NCI-H460 (cell line): ENCODE measurements at regions not wholly inside any gene's neighbourhood (a gene's known extent, or its start where the extent isn't known, plus 50 kb on each side); places are given as distances from the start of the nearest gene placed in this dataset.

Source experiments
- DNase-seq: peaks from one replicate; pipeline ENCODE4 v3.0.0-alpha.2; 2016; ENCODE audit warnings: low read depth; ENCODE audit errors: extremely low read depth

DNA sequence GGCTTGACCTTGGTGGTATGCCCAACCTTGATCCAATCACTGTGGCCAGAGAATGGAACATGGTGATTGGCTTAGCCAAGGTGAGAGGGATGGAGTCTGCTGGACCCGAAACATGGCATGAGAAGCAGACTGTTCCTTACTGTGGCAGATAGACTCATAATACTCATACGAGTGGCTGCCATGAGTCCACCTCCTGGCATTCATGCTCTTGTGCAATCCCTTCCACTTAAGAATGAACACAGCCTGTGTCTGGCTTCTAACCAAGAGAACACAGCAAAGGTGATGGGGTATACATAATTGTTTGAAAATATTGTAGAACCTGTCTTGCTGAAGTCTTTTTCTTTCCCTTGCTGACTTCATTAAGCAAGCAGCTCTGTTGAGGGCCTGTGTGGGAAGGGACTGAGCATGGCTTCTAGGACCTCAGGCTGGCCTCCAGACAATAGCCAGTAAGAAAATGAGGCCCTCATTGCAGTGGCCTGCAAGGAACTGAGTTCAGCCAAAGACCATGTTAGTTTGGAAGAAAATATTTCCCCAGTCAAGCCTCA lies 85.9 kb downstream of the ZNF281 start:
- no peak for DNase-seq

DNA sequence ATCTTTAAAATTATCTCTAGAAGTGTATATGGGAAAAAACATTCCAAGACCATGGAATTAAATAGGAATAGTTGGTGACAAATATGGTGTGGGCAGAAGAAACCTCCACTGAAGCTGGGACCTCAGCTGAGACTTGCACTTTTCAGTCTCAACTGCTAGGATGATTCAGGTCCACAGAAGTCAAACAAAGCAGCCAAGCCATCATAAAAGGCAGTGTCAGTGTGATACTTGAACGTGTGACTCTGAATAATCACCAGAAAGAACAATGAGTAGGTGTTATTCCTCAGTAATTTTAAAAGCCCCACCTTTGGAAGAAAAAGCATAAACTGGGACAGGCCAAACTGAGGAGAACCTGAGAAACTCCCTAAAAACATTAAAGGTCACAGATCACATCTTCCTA lies 90.7 kb downstream of the ZNF281 start:
- no peak for DNase-seq

DNA sequence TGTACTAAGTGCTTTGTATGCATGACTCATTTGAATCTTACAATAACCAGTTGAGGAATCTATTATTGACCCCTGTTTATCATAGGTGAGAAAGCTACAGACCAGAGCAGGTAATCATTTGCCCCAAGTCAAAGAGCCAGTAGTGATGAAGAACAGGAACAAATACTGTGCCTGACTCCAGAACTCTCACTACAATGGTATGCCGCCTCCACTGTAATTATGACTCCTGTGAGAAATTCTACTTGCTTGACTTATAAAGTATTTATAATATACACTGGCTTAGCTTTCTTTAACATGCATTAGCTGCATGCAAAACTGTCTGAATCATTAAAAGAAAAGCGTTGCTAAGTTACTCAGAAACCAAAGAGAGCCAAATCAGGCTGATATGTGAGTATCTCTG lies 92.6 kb downstream of the ZNF281 start:
- peak; percentile 46 for DNase-seq

DNA sequence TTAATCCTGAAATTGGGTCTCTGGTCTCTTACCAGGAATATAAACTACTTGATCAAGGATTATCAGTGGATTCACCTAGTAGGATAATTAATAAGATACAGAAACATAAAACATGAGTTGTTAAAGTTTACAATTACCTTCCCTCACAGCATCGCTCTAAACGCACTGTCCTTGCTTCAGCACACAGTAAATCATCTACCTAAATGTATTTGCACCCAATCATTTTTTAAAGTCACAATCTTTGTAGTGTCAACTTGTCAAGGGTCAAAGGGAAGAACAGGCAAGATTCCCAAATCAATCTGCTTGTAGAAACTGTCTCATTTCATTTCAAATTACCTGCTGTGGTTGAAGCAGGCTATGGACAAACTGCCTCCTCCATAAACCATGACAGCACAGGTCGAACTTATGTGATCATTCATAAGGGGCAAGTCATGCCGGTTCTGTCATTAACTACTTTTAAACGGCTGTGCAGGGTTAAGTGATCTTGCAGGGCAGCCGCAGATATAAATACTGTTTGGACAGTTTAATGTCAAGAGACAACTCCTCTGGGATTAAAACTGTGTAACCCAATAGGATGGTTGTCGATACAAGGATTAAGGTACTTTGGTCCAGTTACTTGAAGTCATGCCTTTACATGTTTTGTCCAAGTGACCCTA lies 93.6 kb downstream of the ZNF281 start:
- no peak for DNase-seq

DNA sequence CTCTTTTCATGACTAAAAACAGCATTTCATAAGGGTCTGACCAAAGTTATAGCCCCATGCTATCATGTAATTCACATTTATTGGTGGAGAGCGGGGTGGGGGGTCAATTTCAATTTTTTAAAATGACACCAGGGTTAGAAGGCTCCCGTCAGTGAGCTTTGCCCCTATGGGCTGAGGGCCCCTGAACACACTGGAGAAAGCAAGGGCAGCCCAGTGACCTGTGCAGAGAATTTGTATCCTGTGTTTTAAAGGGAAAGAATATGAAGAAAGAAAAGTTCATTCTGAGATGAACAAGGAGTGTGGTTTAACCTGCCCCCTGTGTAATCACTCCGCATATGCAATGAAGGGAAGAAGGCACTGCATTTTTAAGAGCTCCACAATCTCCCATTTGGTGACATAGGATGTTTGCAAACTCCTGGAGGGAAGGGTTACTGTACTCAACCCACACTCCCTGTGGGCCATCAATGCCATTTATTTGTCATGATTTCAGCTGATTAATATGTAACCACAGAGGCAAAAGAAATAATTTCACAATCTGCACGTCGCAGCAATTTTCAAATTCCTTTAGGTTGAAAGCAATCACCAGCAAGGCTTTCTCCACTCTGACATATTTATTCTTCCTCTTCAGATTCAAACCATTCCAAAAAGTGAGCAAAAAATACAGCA lies 95.6 kb downstream of the ZNF281 start:
- no peak for DNase-seq

DNA sequence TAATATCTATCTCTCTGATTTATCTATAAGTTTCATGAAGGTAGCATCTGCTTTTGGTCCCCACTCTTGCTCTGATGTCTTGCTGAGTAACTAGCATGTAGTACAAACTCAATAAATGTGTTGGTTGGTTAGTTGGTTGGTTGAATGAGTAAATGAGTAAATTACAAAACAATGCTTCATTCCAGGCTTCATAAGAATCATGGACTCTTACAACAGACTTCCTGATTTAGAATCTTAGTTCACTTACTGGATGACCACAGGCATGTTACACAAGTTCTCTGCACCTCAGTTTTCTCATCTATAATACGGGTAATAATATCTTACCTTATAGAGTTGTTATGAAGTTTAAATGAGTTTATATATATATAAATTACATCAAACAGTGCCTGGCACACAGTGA lies 98.6 kb downstream of the ZNF281 start:
- no peak for DNase-seq

DNA sequence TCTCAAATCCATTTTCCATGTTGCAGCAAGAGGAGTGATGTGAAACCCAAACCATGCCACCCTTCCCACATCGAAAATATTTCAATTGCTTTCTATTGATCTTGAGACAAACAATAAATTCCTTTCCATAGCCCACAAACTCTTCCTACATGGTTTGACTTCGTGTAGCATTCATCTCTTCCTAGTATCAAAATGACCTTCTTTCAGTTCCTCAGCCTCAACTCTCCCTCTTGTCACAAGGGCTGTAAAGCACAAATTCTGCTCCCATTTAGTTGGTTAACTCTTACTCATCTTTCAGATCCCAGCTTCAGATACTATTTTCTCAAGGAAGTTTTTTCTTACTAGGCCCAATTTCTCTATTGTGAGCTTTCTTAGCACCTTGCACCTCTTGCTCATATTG lies 99.0 kb downstream of the ZNF281 start:
- DNase-seq = no peak

DNA sequence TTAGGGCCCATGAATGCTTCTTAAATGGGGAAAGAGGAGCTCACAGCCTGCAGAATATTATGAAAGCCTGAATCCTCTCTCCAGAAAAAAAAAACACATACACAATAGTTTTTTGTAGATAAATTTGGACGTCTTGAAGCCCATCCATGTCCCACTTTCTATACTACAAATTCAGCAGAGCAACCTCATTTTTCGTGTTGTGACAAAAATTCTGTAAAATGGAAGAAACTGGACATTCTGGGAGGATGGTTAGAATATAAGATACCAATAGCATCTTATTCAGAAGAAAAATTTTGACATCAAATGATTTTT lies 102.1 kb downstream of the ZNF281 start:
- DNase-seq = no peak

DNA sequence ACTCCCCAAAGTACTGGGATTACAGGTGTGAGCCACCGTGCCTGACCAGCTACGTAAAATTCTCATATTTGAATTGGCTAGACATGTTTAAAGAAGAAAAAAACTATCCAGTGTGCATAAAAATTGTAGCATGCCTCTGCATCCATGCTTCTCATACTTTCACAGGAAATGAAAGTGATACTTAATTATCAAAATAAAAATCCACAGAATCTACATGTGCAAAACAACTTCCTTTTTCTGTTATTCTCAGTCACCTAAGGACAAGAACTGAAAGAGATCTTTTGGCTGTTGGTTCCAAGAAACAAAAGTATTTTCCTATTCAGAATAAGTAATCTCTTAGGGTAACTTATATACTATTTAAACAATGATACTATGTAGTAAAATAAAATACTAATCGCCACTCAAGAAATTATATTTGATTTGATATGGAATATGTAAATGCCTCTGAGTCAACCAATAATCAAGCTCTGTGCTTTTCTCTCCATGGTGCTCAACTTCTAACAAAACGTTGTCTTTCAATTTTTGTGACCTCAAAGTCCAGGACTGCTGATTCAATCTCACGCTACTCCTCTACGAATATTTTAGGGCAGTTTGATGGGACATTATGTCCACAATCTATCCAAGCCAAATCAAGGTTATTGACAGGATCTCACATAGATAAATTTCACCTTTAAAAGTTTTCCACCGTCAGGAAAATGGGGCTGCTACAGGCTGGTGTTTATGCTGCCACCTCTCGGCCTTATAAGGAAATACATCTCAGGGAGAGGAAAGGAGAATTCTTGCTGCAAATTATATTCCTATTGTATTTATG lies 102.7 kb downstream of the ZNF281 start:
- peak; percentile 54 for DNase-seq

DNA sequence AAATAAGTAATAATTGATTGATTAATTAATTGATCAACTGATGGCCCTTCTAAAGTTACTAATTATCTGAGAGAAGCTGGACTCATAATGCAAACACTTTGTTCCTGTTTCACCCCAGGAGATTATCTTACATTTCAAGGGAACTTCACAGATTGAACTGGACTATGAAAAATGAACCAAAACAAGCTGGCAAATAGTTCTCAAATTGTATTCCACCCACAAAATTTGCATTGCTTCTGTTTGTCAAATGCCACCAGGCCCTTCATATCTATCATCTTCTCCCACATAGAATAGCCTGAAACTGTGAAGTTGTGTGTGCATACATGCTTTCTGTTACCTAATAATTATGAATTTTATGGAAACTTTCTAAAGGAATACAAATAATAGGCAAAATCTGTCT lies 104.0 kb downstream of the ZNF281 start:
- no peak for DNase-seq

DNA sequence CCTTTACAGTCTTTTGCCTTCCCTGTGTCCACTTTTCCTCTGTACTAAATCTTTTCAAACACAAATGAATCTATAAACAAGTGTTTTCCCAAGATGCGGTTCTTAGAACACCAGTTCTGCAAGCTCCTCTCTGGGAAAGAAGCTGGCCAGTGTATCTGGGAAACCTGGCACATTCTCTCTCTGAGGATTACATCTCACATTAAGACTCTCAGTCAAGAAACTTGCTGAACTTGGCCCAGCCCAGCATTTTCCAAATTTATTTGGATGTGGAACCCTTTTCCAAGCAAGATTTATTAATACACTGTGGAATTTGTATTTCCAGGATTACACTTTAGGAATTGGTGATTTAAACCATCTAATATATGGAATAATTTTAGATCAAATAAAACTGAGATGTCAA lies 105.7 kb downstream of the ZNF281 start:
- no peak for DNase-seq

DNA sequence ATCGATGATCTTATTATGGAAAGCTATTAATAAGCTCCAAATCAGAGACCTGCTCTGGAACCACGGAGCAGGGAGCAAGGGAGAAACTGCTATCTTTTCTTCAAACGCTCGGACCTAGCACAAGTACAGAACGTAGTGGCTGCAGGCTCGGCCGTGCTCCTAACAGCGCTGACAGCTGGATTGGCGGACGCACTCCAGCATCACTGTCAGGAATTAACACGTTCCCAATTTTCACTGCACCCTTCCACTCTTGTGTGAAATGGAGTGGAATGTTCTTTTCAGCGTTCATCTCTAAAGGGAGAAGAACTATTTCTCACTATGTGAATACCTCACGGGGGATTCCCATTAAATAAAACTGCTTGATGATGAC lies 106.9 kb downstream of the ZNF281 start:
- no peak for DNase-seq

DNA sequence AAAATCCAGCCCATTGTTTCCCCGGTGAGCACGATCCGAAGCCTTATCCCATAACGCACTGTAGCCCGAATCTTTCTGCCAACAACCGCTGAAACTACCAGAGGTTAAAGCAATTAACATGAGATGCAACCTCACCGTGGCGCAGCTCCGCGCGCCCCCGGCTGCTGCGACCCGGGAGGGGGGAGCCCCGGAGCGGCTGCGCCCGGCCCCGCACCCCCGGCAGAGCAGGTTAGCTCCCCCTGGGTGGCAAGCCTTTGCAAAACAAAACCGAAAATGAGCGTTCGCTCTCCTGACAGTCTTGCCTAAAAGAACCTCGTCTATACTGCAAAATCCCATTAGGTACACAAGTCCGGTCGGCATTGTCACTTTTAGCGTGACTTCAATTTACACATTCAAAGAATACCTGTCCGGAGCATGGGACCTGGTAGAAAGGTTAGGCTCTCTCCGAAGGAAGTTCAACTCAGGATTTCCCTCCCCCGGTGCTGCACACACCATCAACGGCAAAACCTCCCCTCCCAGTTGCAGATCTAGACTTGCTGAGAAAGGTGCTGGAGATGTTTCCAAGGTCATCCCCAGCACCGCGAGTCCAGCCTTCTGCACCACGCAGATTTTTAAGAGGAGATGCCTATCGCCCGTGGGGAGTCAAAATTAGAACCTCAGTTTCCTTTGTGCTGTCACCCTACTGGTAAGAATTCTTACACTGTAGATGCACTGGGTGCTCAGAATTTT lies 107.5 kb downstream of the ZNF281 start:
- DNase-seq = no peak

DNA sequence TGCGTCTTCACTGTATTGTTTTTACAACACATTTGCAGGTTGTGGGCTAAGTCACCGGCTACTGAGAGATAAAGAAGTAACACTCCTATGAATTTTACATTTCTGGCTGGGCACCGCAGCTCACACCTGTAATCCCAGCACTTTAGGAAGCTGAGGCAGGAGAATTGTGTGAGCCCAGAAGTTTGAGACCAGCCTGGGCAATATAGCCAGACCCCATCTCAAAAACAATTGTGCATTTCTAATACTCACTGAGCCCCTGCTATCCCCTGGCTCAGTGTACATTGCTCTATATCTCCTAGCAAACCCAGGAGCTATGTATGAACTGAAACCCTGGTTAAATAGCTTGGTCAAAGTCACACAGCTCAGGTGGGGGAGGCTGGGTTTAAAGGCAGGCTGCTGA lies 108.7 kb downstream of the ZNF281 start:
- no peak for DNase-seq

DNA sequence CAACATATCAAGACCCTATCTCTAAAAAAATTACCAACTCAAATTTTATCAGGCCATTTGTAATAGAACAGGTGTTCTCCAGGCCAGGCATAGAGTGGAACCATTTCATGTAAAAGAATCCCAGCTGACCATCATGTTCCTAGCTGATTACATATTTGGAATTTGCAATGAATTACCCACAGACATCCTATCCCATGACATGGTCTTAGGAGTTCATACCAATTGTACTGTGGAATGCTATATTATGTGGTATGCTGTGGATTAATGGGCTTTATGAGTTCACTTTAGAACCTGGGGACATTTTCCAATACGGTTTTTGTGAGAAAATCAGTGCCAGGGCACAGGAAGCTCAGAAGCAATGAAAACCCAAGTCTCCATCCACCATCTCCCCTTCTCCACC lies 110.3 kb downstream of the ZNF281 start:
- no peak for DNase-seq

DNA sequence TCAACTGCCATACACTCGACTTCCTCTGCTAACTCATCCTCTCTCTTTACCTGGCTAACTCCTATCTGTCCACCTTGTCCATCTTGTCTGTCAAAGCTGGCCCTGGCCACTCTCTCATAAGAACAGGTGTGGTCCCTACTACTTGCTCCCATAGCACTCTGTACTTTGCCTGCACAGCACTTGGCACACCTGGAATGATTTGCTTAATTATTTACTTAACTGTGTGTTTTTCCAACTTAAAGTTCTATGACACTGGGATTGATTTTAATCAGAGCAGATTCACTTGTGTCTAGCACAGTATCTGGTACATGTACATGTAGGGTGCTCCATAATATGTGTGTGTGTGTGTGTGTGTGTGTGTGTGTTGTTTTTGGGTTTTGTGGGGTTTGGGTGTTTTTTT lies 111.6 kb downstream of the ZNF281 start:
- no peak for DNase-seq

DNA sequence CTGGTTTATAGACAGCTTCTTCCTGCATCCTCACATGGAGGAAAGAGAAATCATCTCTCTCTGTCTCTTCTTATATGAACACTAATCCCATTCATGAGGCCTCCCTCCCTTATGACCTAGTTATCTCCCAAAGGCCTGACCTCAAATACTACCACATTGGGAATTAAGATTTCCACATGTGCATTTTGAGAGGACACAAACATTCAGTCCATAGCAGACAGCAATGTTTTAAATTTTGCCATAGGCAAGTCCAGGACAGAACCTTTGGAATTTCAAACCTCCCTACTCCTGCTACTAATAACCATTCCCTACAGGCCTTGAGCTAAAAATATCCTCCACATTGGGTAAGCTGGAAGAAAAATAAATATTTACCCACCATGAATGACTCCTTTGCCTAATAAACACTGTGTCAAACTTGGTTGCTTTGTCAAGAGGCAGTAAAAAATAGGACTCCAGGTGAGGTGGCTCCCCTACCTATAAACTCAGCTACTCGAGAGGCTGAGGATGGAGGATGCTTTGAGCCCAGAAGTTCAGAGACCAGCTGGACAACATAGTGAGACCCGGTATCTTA lies 113.7 kb downstream of the ZNF281 start:
- no peak for DNase-seq

DNA sequence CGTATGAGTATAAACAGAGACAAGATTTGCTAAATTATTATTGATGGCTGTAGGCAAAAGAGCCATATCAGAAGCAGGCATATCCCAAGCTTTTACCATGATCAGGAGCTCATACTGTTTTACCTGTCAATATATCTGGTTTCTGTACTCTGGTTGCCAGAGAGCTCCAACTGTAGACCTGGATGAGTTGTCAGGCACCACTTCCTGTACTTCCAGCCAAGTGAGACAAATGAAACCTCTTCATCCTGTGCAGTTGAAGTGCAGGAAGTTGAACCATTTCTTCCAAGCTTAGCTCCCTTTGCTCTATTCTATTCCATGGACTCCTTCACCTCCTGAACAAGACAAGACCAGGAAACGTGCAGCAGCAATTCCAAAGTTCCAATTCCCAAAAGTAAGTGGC lies 115.6 kb downstream of the ZNF281 start:
- no peak for DNase-seq

DNA sequence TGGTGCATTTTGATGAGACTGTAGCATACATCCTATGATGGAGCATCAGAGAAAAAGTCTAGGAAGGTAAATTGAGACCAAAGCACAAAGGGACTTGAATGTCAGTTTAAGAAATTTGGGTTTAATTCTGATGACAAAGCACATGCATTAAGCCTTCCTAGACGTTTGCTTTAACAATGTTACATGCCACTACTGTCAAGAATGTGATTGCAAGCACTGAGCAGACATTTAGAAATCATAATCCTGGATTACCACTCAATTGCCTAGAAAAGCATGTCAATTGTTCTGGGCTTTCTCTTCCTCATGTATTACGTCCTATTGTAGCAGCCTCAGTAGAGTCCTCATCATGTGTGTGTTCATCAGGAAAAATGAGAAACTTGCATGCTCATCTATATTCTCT lies 117.1 kb downstream of the ZNF281 start:
- no peak for DNase-seq

DNA sequence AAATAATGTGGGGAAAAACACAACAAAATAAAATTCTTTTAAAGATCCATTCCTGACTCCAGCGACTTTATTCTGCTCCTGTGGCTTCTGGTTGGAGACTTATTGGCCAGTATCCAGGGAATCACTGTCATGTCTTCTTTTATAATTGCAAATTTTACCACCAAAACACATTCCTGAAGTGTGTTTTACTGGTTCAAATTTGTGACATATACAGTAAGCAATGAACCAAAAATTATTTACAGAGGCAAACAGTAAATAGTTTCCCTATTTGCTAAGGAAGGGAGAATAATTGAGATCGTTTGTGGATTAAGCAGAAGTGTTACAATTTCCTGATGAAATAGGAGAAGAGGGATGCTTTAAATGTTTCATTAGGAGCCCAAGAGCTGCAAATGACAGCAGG lies 118.7 kb downstream of the ZNF281 start:
- no peak for DNase-seq
